ENCODE measurements at regions not wholly inside any gene's neighbourhood (a gene's known extent, or its start where the extent isn't known, plus 50 kb on each side); places are given as distances from the start of the nearest gene placed in this dataset.

- Histone ChIP-seq H2AFZ (no peak overlapping the region), H3K4me2 (no peak overlapping the region), H3K9me2 (ENCODE audit: insufficient read depth) (peaks cover 13% of the 10 kb centered on the region), H3K27ac (ENCODE audit: low read depth) (no peak overlapping the region), H3F3A (replicated peaks; ENCODE audit: low read depth) (no peaks in the 10 kb centered on the region), H3K36me3 (ENCODE audit: insufficient read depth) (no peaks in the 10 kb centered on the region), H3K27me3 (ENCODE audit: insufficient read depth) (no peaks in the 10 kb centered on the region), H3K4me3 (no peak overlapping the region), H3K79me2 (replicated peaks; ENCODE audit: insufficient read depth) (no peaks in the 10 kb centered on the region), H4K20me1 (replicated peaks; ENCODE audit: insufficient read depth) (no peaks in the 10 kb centered on the region), H3K4me1 (ENCODE audit: insufficient read depth) (no peaks in the 10 kb centered on the region)
- Mint-ChIP-seq H3K36me3 (ENCODE audit: low read depth) (peaks cover 4% of the 10 kb centered on the region; the same call in 2 of the 3 replicates), H3K27ac (no peak overlapping the region), H3K27me3 (ENCODE audit: insufficient read depth, low read depth, poor library complexity) (no peaks in the 10 kb centered on the region), H3K9me3 (no peaks in the 10 kb centered on the region), H3K4me3 (no peak overlapping the region), H3K4me1 (peaks cover 3% of the 10 kb centered on the region; the same call in 1 of the 3 replicates)
- DNase-seq (ENCODE audit: low spot score) (no peak), ATAC-seq (no peak)
- TF ChIP-seq EZH2phosphoT487 (IDR thresholded peaks at IDR 0.05; ENCODE audit: unreplicated experiment) (no peak), POLR2AphosphoS5 (IDR thresholded peaks at IDR 0.05; ENCODE audit: low read depth) (no peak), ZNF462 (CRISPR knock-in tag; IDR thresholded peaks at IDR 0.05) (no peak), CREB1 (CRISPR knock-in tag; IDR thresholded peaks at IDR 0.05; ENCODE audit: low read depth) (no peak), ZNF114 (CRISPR knock-in tag; IDR thresholded peaks at IDR 0.05) (no peak), ZNF331 (CRISPR knock-in tag; IDR thresholded peaks at IDR 0.05; ENCODE audit: low read depth) (no peak), ETS1 (IDR thresholded peaks at IDR 0.05) (no peak), JUNB (IDR thresholded peaks at IDR 0.05; ENCODE audit: unreplicated experiment) (no peak), NANOG (IDR thresholded peaks at IDR 0.05; ENCODE audit: borderline replicate concordance) (no peak), EZH2 (IDR thresholded peaks at IDR 0.05; ENCODE audit: low read depth, unreplicated experiment) (no peak), STAT1 (IDR thresholded peaks at IDR 0.05; ENCODE audit: unreplicated experiment) (no peak), REST (IDR thresholded peaks at IDR 0.05; ENCODE audit: unreplicated experiment) (no peak), CTCF (conservative IDR thresholded peaks at IDR 0.05; ENCODE audit: low read depth in 2 of 2) (no peak)
Observed at GRCh38 chr11:97966901-97967300, 1053.8 kb upstream of the CNTN5 start.

Measured in GM23338 (cell line).